ELF-1 (cell line): ENCODE measurements at regions not wholly inside any gene's neighbourhood (a gene's known extent, or its start where the extent isn't known, plus 50 kb on each side); places are given as distances from the start of the nearest gene placed in this dataset.
A peak's percentile ranks its signal among the peaks of the same experiment; 100 is the strongest.

Experiments
- DNase-seq: peaks from one replicate; pipeline ENCODE4 v3.0.0-alpha.2; 2016; ENCODE audit warnings: low read depth, low spot score

GRCh38 chr2:200173691-200174090 lies 132.8 kb upstream of the SPATS2L start:
- DNase-seq: no peak

DNA sequence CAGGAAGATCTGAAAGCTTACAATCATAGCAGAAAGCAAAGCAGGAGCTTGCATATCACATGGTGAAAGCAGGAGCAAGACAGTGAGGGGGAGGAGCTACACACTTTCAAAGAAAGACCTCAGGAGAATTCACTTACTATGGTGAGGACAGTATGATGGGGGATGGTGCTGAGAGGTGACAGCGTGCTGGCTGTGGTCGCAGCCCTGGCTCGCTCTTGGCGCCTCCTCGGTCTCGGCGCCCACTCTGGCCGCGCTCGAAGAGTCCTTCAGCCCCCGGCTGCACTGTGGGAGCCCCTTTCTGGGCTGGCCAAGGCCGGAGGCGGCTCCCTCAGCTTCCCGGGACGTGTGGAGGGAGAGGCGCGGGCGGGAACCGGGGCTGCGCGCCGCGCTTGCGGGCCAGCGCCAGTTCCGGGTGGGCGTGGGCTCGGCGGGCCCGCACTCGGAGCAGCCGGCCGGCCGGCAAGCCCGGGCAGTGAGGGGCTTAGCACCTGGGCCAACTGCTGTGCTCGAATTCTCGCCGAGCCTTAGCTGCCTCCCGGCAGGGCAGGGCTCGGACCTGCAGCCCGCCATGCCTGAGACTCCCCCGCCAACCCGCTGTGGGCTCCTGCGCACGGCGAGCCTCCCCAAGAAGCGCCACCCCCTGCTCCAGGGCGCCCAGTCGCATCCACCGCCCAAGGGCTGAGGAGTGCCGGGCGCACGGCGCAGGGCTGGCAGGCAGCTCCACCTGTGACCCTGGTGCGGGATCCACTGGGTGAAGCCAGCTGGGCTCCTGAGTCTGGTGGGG lies 131.9 kb upstream of the SPATS2L start:
- peak; percentile 63 for DNase-seq

DNA sequence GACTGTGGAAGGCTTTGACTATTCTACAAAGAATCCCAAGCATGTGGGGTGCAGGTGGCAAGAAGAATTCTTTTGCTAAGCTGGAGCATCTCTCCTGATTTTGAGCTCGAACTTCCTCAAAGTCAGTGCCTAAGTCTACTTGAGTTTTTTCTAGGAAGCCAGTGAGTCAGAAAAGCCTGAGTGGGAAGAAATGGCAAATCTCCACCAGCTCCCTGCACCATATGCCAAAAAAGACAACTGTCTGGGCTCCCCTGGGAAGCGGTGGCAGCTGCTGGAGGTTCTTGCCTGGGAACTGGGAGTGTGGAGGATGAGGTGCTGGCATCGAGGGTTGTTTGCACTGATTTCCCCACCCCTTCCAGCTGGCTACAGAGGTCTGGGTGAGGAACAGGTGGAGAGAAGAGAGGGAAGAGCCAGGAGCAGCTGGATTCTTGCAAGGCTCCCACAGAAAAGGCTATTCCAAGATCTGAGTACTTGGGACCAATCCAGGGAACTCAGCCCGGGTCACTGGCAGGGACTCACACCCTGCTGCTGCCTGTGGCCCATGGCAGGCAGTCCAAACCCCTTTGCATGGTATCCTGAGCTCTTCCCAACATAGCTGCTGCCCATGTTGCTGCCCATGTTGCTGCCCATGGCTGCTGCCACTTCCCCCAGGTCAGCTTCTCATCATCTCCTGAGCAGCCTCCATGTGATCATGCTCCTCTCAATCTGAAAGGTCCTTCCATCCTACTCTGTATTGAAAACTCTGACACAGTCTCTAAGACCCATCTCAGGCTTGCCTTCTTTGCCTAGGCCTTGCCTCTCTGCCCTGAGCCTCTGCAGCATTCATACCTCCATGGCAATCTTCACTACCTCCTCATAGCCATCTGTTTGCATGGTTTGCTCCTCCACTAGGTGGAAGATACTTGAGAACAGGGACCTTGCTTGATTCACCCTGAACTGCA lies 128.3 kb upstream of the SPATS2L start:
- DNase-seq: no peak

GRCh38 chr2:200179151-200179550 lies 127.3 kb upstream of the SPATS2L start:
- no peak for DNase-seq

GRCh38 chr2:200180943-200181342 lies 125.5 kb upstream of the SPATS2L start:
- DNase-seq: no peak

GRCh38 chr2:200181755-200182154 lies 124.7 kb upstream of the SPATS2L start:
- no peak for DNase-seq

DNA sequence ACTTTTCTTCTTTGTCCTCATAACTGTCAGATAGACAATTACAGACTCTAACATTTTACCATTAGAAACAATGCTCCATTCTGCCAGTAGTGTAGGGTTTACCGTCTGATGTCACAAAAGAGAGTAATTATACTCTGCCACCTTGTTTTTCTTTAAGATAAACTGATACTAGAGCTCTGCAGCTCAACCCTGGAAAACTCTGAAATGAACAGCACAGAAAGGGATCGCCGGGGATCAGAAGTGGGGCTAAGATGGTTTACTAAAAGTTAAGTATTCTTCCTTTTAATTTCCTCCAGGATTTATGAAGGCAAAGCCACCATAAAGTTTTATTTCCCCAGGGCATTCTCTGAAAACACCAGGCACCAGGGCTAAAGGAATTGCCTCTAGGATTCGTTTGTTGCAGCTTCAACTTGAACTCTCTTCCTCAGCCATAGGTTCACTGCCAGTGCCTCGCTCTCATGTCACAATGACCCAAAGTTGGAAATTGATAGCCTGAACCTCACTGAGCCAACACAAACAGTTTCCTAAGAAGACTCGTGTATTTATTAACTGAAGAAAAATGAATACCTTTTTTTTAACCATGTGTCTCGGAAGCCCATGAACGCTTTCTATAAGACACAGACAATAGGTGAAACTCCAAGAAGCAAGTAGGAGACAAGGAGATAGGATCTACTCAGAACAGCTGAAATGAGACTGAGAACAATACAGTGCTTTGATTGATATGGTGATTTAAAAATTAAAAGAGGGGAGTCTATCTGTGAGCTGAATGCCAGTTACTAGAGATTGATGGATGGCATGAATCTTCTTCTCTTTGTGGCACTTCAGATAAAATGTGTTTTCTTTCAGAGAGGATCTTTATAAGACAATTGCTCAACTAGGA lies 121.5 kb upstream of the SPATS2L start:
- DNase-seq: no peak

GRCh38 chr2:200185628-200186000 lies 120.9 kb upstream of the SPATS2L start:
- no peak for DNase-seq

DNA sequence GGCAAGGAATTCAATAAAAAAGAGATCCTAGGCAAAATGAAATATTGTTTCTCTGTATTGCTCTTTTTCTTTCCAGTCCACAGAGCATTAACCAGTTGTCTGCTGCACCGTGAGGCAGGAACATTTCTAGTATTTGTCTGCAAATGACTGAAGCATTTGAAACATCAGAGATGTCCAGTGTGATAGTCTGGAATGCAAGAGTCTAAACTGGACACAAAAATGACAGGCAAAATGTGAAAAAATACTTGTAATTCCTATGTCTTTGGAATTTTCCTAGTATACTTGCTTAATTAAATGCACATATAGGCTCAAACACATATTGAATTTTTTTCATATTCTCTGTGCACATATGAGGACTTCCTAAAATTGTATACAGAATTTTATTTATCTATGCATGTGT lies 120.5 kb upstream of the SPATS2L start:
- DNase-seq: no peak

- no peak for DNase-seq
Observed at GRCh38 chr2:200188876-200189275, 117.6 kb upstream of the SPATS2L start.

DNA sequence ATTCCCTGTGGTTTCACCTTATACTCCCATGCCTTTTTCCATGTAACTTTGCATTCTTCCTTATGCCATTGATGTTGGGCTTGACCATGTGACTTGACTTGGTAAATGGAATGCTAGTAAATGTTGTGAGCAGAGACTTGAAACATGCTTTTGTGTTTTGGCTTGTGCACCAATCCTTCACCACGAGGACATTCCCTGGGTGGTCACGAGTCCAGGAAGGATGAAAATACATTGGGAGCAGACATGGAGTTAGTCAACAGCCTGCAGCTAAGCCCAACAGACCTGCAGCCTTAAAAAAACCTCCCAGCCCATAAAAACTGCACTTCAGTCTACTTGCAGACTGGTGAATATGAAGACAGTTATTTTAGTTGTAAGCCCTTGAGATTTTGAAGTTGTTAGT lies 116.5 kb upstream of the SPATS2L start:
- DNase-seq: no peak

DNA sequence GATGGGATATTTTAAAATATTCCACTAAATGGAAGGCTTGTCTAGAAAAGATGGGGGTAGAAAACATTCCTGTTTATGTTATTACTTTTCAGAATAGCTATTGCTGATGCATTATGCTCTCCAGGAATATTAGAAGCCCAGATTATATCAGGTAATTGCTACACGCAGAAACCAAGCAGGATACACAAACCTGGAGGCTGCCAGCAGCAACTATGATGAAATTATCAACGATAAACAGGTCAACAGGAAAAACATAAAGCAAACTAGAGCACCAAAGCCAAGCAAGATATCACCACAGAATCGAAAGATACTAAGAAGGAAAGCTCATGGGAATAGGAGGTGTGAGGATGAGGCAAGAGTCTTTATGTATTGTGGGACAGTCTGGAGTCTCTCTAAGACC lies 113.2 kb upstream of the SPATS2L start:
- DNase-seq: no peak

DNA sequence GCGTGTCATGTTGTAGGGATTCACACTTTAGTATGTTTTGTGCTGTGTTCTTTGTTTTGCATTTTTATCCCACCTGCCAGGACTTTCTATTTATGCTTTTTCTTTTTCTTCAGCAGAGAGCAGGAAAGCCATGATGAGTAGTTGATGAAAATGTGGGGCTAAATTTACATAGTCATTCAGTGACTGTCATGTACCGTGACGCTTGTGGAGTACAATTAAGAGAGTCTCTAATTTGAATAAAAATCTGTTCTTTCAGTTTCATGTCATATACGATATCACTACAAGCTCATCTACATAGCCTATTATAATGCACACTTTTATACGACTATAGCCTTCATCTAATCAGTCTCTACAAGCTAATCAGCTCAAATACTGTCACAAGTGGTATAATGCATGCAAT lies 112.7 kb upstream of the SPATS2L start:
- no peak for DNase-seq

- no peak for DNase-seq
Observed at GRCh38 chr2:200194746-200195145, 111.7 kb upstream of the SPATS2L start.

- no peak for DNase-seq
Observed at GRCh38 chr2:200199005-200199404, 107.5 kb upstream of the SPATS2L start.

DNA sequence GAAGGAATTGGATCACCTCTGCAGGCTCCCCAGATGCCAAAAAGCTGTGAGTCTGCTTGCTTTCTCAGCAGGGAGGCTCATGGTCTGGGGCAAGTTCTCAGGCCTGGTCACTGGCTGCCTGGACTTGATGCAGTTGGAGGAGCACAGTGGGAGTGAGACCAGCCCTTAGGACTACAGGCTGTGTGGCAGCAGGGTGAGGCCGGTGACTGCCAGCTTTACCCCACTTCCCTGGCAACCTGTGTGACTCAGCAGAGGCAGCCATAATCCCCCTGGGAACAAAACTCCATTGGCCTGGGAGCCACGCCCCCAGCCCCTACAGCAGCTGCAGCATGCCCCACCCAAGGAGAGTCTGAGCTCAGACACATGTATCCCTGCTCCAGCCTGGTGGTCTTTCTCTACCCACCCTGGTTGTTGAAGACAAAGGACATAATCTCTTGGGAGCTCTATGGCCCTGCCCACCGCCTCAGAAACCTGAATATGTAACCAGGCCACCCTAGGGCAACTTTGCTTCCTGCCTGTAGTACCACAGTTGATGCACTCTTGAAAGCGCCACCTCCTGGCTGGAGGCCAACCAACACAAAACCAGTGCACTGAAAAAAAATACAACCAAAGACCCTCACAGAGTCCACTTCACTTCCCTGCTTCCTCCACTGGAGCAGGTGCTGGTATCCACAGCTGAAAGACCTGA lies 106.8 kb upstream of the SPATS2L start:
- DNase-seq: peak; percentile 53

- DNase-seq: peak; percentile 56
Observed at GRCh38 chr2:200201839-200202238, 104.7 kb upstream of the SPATS2L start.

GRCh38 chr2:200203381-200203827 lies 103.1 kb upstream of the SPATS2L start:
- peak; percentile 16 for DNase-seq

DNA sequence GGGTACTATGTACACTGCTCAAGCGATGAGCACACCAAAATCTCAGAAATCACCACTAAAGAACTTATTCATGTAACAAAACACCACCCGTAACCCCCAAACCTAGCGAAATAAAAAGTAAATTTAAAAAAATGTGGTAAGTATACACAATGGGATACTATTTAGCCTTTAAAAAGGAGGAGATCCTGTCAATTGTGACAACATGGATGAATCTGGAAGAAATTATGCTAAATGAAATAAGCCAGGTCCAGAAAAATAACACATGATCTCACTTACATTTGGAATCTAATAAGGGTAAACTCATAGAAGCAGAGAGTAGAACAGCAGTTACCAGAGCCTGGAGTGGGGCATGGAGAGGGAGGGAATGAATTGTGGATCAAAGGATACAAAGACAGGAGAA lies 98.5 kb upstream of the SPATS2L start:
- no peak for DNase-seq

DNA sequence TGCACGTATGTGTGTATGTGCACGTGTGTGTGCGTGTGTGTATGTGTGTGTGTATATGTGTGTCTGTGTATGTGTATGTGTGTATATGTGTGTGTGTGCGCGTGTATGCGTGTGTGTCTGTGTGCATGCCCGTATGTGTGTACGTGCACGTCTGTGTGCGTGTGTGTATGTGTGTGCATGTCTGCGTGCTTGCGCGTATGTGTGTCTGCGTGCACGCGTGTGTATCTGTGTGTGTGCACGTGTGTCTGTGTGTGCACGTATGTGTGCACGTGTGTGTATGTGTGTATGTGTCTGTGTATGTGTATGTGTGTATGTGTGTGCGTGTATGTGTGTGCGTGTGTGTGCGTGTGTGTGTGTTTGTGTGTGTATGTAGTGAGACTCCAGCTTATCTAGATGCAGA lies 97.5 kb upstream of the SPATS2L start:
- no peak for DNase-seq

DNA sequence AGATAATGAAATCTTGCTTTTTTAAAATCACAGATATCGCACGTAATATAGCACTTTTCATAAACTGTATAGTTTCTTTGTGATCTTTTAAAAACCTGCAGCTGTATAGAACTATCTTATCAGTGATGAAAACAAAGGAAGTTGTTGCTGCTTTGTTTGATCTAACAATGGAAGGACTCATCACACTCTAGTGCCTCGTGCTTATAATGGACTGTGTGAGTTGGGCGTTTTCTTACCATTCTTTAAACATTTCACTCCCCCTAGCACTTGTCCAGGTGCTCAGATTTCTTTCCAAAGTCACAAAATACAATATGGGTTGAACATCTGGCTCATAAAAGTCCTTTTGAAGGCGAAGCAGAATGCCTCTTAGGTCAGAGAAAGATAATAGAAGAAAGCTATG lies 94.8 kb upstream of the SPATS2L start:
- DNase-seq: no peak
